ENCODE measurements at regions not wholly inside any gene's neighbourhood (a gene's known extent, or its start where the extent isn't known, plus 50 kb on each side); places are given as distances from the start of the nearest gene placed in this dataset.

- ChIA-PET POLR2A (no interaction called here), CTCF (interaction anchor here (1.1 kb wide), 1 partner anchor 732 kb away, joined by 3 read pairs; no protein-coding TSS in a partner anchor)
- no peaks in the 10 kb centered on the region for H3K36me3 Mint-ChIP-seq (ENCODE audit: insufficient read depth, unreplicated experiment)
- no peaks in the 10 kb centered on the region for H3K27me3 Mint-ChIP-seq (ENCODE audit: insufficient read depth, unreplicated experiment)
- TF ChIP-seq CTCF (IDR thresholded peaks at IDR 0.05; ENCODE audit: unreplicated experiment), result no peak
- intact Hi-C loops (cut with micrococcal nuclease), result no loop called here
- DNase-seq (ENCODE audit: unreplicated experiment), result no peak
- no peak overlapping the region for H3K27ac Mint-ChIP-seq (ENCODE audit: low read depth, unreplicated experiment)
- no peaks in the 10 kb centered on the region for H3K4me1 Mint-ChIP-seq (ENCODE audit: insufficient read depth, unreplicated experiment)
- no peaks in the 10 kb centered on the region for H3K9me3 Mint-ChIP-seq (ENCODE audit: unreplicated experiment)
- BruUV-seq (replicated peaks), result no TSS peak
- no peak overlapping the region for H3K4me3 Mint-ChIP-seq (ENCODE audit: unreplicated experiment)
Measured at GRCh38 chr20:16220826-16221225, 352.4 kb downstream of the KIF16B start.

GRCh38 chr20:16219182-16219581 lies 354.1 kb downstream of the KIF16B start:
- DNase-seq (ENCODE audit: unreplicated experiment), result no peak
- H3K4me3 Mint-ChIP-seq (ENCODE audit: unreplicated experiment), result no peak overlapping the region
- TF ChIP-seq CTCF (IDR thresholded peaks at IDR 0.05; ENCODE audit: unreplicated experiment), result no peak
- peaks cover 8% of the 10 kb centered on the region for H3K9me3 Mint-ChIP-seq (ENCODE audit: unreplicated experiment)
- H3K36me3 Mint-ChIP-seq (ENCODE audit: insufficient read depth, unreplicated experiment), result no peaks in the 10 kb centered on the region
- H3K4me1 Mint-ChIP-seq (ENCODE audit: insufficient read depth, unreplicated experiment), result no peaks in the 10 kb centered on the region
- intact Hi-C loops (cut with micrococcal nuclease), result no loop called here
- ChIA-PET CTCF (no interaction called here), POLR2A (no interaction called here)
- no peak overlapping the region for H3K27ac Mint-ChIP-seq (ENCODE audit: low read depth, unreplicated experiment)
- no TSS peak for BruUV-seq (replicated peaks)
- no peaks in the 10 kb centered on the region for H3K27me3 Mint-ChIP-seq (ENCODE audit: insufficient read depth, unreplicated experiment)

- no TSS peak for BruUV-seq (replicated peaks)
- intact Hi-C loops (cut with micrococcal nuclease), result no loop called here
- Mint-ChIP-seq H3K4me1 (ENCODE audit: insufficient read depth, unreplicated experiment) (no peaks in the 10 kb centered on the region), H3K27ac (ENCODE audit: low read depth, unreplicated experiment) (no peak overlapping the region), H3K27me3 (ENCODE audit: insufficient read depth, unreplicated experiment) (no peaks in the 10 kb centered on the region), H3K9me3 (ENCODE audit: unreplicated experiment) (peaks cover 8% of the 10 kb centered on the region), H3K36me3 (ENCODE audit: insufficient read depth, unreplicated experiment) (no peaks in the 10 kb centered on the region), H3K4me3 (ENCODE audit: unreplicated experiment) (no peak overlapping the region)
- ChIA-PET CTCF (interaction anchor here (0.6 kb wide), 1 partner anchor 1008 kb away, joined by 3 read pairs; no protein-coding TSS in a partner anchor), POLR2A (interaction anchor here (0.5 kb wide), 1 partner anchor 1622 kb away, joined by 3 read pairs; no protein-coding TSS in a partner anchor)
- TF ChIP-seq CTCF (IDR thresholded peaks at IDR 0.05; ENCODE audit: unreplicated experiment), result no peak
- no peak for DNase-seq (ENCODE audit: unreplicated experiment)
Measured at GRCh38 chr20:16216914-16217230, 356.4 kb downstream of the KIF16B start.

GRCh38 chr20:16216227-16216913 lies 356.9 kb downstream of the KIF16B start:
- no peak for TF ChIP-seq CTCF (IDR thresholded peaks at IDR 0.05; ENCODE audit: unreplicated experiment)
- H3K4me1 Mint-ChIP-seq (ENCODE audit: insufficient read depth, unreplicated experiment), result no peaks in the 10 kb centered on the region
- H3K27me3 Mint-ChIP-seq (ENCODE audit: insufficient read depth, unreplicated experiment), result no peaks in the 10 kb centered on the region
- ChIA-PET CTCF (interaction anchor here (0.7 kb wide), 1 partner anchor 1516 kb away, joined by 3 read pairs; no protein-coding TSS in a partner anchor), POLR2A (interaction anchor here (0.5 kb wide), 1 partner anchor 1622 kb away, joined by 3 read pairs; no protein-coding TSS in a partner anchor)
- no peak overlapping the region for H3K4me3 Mint-ChIP-seq (ENCODE audit: unreplicated experiment)
- no peaks in the 10 kb centered on the region for H3K36me3 Mint-ChIP-seq (ENCODE audit: insufficient read depth, unreplicated experiment)
- peak; percentile 42 for DNase-seq (ENCODE audit: unreplicated experiment)
- H3K27ac Mint-ChIP-seq (ENCODE audit: low read depth, unreplicated experiment), result no peak overlapping the region
- no TSS peak for BruUV-seq (replicated peaks)
- H3K9me3 Mint-ChIP-seq (ENCODE audit: unreplicated experiment), result peaks cover 8% of the 10 kb centered on the region
- intact Hi-C loops (cut with micrococcal nuclease), result no loop called here

Measured in MCF 10A (cell line).